ENCODE measurements at regions not wholly inside any gene's neighbourhood (a gene's known extent, or its start where the extent isn't known, plus 50 kb on each side); places are given as distances from the start of the nearest gene placed in this dataset.

GRCh38 chr6:62446647-62447316 is 160.8 kb upstream of the KHDRBS2 start:
- no peak overlapping the region for H3K4me2 ChIP-seq (ENCODE audit: insufficient read depth, low read length)
- no peaks in the 10 kb centered on the region for H3K79me2 ChIP-seq (ENCODE audit: insufficient read depth, low read length)
- TF ChIP-seq, protein P1, sequence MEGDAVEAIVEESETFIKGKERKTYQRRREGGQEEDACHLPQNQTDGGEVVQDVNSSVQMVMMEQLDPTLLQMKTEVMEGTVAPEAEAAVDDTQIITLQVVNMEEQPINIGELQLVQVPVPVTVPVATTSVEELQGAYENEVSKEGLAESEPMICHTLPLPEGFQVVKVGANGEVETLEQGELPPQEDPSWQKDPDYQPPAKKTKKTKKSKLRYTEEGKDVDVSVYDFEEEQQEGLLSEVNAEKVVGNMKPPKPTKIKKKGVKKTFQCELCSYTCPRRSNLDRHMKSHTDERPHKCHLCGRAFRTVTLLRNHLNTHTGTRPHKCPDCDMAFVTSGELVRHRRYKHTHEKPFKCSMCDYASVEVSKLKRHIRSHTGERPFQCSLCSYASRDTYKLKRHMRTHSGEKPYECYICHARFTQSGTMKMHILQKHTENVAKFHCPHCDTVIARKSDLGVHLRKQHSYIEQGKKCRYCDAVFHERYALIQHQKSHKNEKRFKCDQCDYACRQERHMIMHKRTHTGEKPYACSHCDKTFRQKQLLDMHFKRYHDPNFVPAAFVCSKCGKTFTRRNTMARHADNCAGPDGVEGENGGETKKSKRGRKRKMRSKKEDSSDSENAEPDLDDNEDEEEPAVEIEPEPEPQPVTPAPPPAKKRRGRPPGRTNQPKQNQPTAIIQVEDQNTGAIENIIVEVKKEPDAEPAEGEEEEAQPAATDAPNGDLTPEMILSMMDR (IDR thresholded peaks at IDR 0.05; ENCODE audit: extremely low read depth, low read depth, low read length) = no peak
- H3K36me3 ChIP-seq (ENCODE audit: insufficient read depth, low read length) = no peaks in the 10 kb centered on the region
- H3K4me3 ChIP-seq (ENCODE audit: insufficient read depth, low read length) = no peak overlapping the region
- no peaks in the 10 kb centered on the region for H3K27me3 ChIP-seq (ENCODE audit: insufficient read depth, low read length)
- DNase-seq (ENCODE audit: insufficient read length, low spot score, missing footprints) = no peak
- no peak overlapping the region for H2AFZ ChIP-seq (ENCODE audit: low read length)
- H3K4me1 ChIP-seq (ENCODE audit: insufficient read depth, low read length) = no peaks in the 10 kb centered on the region
- H4K20me1 ChIP-seq (ENCODE audit: insufficient read depth, low read length) = no peaks in the 10 kb centered on the region
- no peak overlapping the region for H3K27ac ChIP-seq (ENCODE audit: low read depth, low read length)
- H3K9me3 ChIP-seq (ENCODE audit: low read depth, low read length) = peaks cover 6% of the 10 kb centered on the region

- H3K27ac ChIP-seq (ENCODE audit: low read depth, low read length) = no peak overlapping the region
- no peak overlapping the region for H3K4me2 ChIP-seq (ENCODE audit: insufficient read depth, low read length)
- DNase-seq (ENCODE audit: insufficient read length, low spot score, missing footprints) = no peak
- H2AFZ ChIP-seq (ENCODE audit: low read length) = no peak overlapping the region
- H3K36me3 ChIP-seq (ENCODE audit: insufficient read depth, low read length) = no peaks in the 10 kb centered on the region
- H3K4me3 ChIP-seq (ENCODE audit: insufficient read depth, low read length) = no peak overlapping the region
- H3K4me1 ChIP-seq (ENCODE audit: insufficient read depth, low read length) = no peaks in the 10 kb centered on the region
- peaks cover 6% of the 10 kb centered on the region for H3K9me3 ChIP-seq (ENCODE audit: low read depth, low read length)
- no peaks in the 10 kb centered on the region for H4K20me1 ChIP-seq (ENCODE audit: insufficient read depth, low read length)
- TF ChIP-seq, protein P1 (IDR thresholded peaks at IDR 0.05; ENCODE audit: extremely low read depth, low read depth, low read length) = no peak
- no peaks in the 10 kb centered on the region for H3K79me2 ChIP-seq (ENCODE audit: insufficient read depth, low read length)
- no peaks in the 10 kb centered on the region for H3K27me3 ChIP-seq (ENCODE audit: insufficient read depth, low read length)
Observed at GRCh38 chr6:62445521-62445920, 159.5 kb upstream of the KHDRBS2 start.

DNA sequence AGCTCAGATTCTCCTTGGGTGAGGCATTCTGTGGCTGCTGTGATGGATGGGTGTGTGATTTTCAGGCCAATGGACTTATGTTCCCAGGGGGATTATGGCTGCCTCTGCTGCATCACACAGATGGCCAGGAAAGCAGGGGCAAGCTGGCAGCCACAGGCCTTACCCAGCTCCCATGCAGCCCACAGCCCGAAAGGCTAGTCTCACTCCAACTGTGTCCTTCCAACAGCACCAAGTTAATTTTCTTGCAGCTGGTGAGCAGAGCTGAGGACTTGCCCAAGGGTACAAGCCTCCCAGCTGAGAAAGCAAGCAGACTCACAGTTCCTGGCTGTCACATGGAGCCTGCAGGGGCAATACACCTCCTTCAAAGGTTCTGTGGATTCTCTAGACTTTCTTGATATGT is 155.2 kb upstream of the KHDRBS2 start:
- H3K4me3 ChIP-seq (ENCODE audit: insufficient read depth, low read length) = no peak overlapping the region
- no peaks in the 10 kb centered on the region for H3K27me3 ChIP-seq (ENCODE audit: insufficient read depth, low read length)
- no peaks in the 10 kb centered on the region for H3K79me2 ChIP-seq (ENCODE audit: insufficient read depth, low read length)

GRCh38 chr6:62429781-62430180 is 143.8 kb upstream of the KHDRBS2 start:
- Histone ChIP-seq H3K4me3 (ENCODE audit: insufficient read depth, low read length) (no peak overlapping the region), H3K4me1 (ENCODE audit: insufficient read depth, low read length) (no peaks in the 10 kb centered on the region), H3K4me2 (ENCODE audit: insufficient read depth, low read length) (no peak overlapping the region), H3K9me3 (ENCODE audit: low read depth, low read length) (no peaks in the 10 kb centered on the region), H2AFZ (ENCODE audit: low read length) (no peak overlapping the region), H3K27me3 (ENCODE audit: insufficient read depth, low read length) (no peaks in the 10 kb centered on the region), H3K36me3 (ENCODE audit: insufficient read depth, low read length) (no peaks in the 10 kb centered on the region), H3K79me2 (ENCODE audit: insufficient read depth, low read length) (no peaks in the 10 kb centered on the region), H3K27ac (ENCODE audit: low read depth, low read length) (no peak overlapping the region), H4K20me1 (ENCODE audit: insufficient read depth, low read length) (no peaks in the 10 kb centered on the region)
- no peak for DNase-seq (ENCODE audit: insufficient read length, low spot score, missing footprints)
- TF ChIP-seq, protein P1 (IDR thresholded peaks at IDR 0.05; ENCODE audit: extremely low read depth, low read depth, low read length) = no peak

More for the DNA sequence above, 155.2 kb upstream of the KHDRBS2 start:
- Histone ChIP-seq H3K27ac (ENCODE audit: low read depth, low read length) (no peak overlapping the region), H4K20me1 (ENCODE audit: insufficient read depth, low read length) (no peaks in the 10 kb centered on the region), H2AFZ (ENCODE audit: low read length) (no peak overlapping the region), H3K4me2 (ENCODE audit: insufficient read depth, low read length) (no peak overlapping the region), H3K36me3 (ENCODE audit: insufficient read depth, low read length) (no peaks in the 10 kb centered on the region), H3K4me1 (ENCODE audit: insufficient read depth, low read length) (no peaks in the 10 kb centered on the region), H3K9me3 (ENCODE audit: low read depth, low read length) (peaks cover 7% of the 10 kb centered on the region)
- TF ChIP-seq, protein P1 (IDR thresholded peaks at IDR 0.05; ENCODE audit: extremely low read depth, low read depth, low read length) = no peak
- DNase-seq (ENCODE audit: insufficient read length, low spot score, missing footprints) = no peak

All from osteoblast (primary cell).